Common myeloid progenitor, CD34-positive (primary cell): ENCODE measurements at regions not wholly inside any gene's neighbourhood (a gene's known extent, or its start where the extent isn't known, plus 50 kb on each side); places are given as distances from the start of the nearest gene placed in this dataset.

Experiments used
- CTCF ChIA-PET: fragments of 350-600 bp; sonication (Branson Sonifier 250); formaldehyde crosslinking; loops from one replicate; lab custom pipeline; 2021; ENCODE audit warnings: antibody characterized with exemption; lab: Charles Lee
- POLR2A ChIA-PET: fragments of 350-600 bp; sonication (Branson Sonifier 250); formaldehyde crosslinking; loops from one replicate; lab custom pipeline; 2021; ENCODE audit warnings: antibody characterized with exemption; lab: Charles Lee
- DNase-seq, 3 donors: peaks; one replicate each; pipeline versions ENCODE4 v3.0.0 to v3.0.0-alpha.2; 2013
- H3K27ac ChIP-seq, 2 experiments: 1 replicate in 1 of 2; 2 replicates in 1 of 2; pipeline ENCODE4 v1.7.0; 2013; ENCODE audit warnings: inconsistent platforms in 2 of 2, low read length in 2 of 2, mild to moderate bottlenecking in 2 of 2, low read depth in 1 of 2, moderate library complexity in 1 of 2; ENCODE audit not compliant: severe bottlenecking in 2 of 2, insufficient read depth in 1 of 2, poor library complexity in 1 of 2
- H3K27me3 ChIP-seq, 5 experiments: replicated peaks in 2 of 5; 1 replicate in 3 of 5; 2 replicates in 2 of 5; pipeline versions ENCODE4 v1.6.1 to v1.7.0; 2013; ENCODE audit warnings: low read length in 4 of 5, mild to moderate bottlenecking in 2 of 5, moderate library complexity in 2 of 5, inconsistent platforms in 1 of 5; ENCODE audit not compliant: insufficient read depth in 5 of 5, control insufficient read depth in 4 of 5
- H3K36me3 ChIP-seq, 4 experiments: 1 replicate in 2 of 4; 2 replicates in 2 of 4; pipeline versions ENCODE4 v1.6.1 to v1.7.0; 2013; ENCODE audit warnings: low read length in 3 of 4, control low read depth in 1 of 4, mild to moderate bottlenecking in 1 of 4; ENCODE audit not compliant: control insufficient read depth in 4 of 4, insufficient read depth in 4 of 4
- H3K4me1 ChIP-seq, 4 experiments: 1 replicate in 3 of 4; 2 replicates in 1 of 4; pipeline versions ENCODE4 v1.6.1 to v1.7.1; 2013; ENCODE audit warnings: low read length in 3 of 4, mild to moderate bottlenecking in 3 of 4, control low read depth in 1 of 4, inconsistent platforms in 1 of 4, moderate library complexity in 1 of 4; ENCODE audit not compliant: control insufficient read depth in 4 of 4, insufficient read depth in 4 of 4; ENCODE audit errors: control extremely low read depth in 1 of 4
- H3K4me3 ChIP-seq, 7 experiments: 1 replicate in 4 of 7; 2 replicates in 3 of 7; pipeline versions ENCODE4 v1.5.1 to v1.7.0; 2013; ENCODE audit warnings: mild to moderate bottlenecking in 7 of 7, low read length in 6 of 7, moderate library complexity in 6 of 7, inconsistent platforms in 2 of 7, low read depth in 2 of 7, control low read depth in 1 of 7; ENCODE audit not compliant: insufficient read depth in 4 of 7, control insufficient read depth in 1 of 7; ENCODE audit errors: extremely low read depth in 1 of 7
- H3K9me3 ChIP-seq, 5 experiments: 1 replicate in 4 of 5; 2 replicates in 1 of 5; pipeline versions ENCODE4 v1.6.1 to v1.7.1; 2013; ENCODE audit warnings: low read length in 4 of 5, mild to moderate bottlenecking in 2 of 5, inconsistent platforms in 1 of 5, low read depth in 1 of 5, moderate library complexity in 1 of 5; ENCODE audit not compliant: control insufficient read depth in 4 of 5, insufficient read depth in 2 of 5; ENCODE audit errors: control extremely low read depth in 1 of 5
- WGBS: methylation state at CpG from one replicate; pipeline ENCODE4 v1.1.5; 2013; ENCODE audit not compliant: insufficient coverage; 5-methylcytosine and 5-hydroxymethylcytosine counted together

DNA sequence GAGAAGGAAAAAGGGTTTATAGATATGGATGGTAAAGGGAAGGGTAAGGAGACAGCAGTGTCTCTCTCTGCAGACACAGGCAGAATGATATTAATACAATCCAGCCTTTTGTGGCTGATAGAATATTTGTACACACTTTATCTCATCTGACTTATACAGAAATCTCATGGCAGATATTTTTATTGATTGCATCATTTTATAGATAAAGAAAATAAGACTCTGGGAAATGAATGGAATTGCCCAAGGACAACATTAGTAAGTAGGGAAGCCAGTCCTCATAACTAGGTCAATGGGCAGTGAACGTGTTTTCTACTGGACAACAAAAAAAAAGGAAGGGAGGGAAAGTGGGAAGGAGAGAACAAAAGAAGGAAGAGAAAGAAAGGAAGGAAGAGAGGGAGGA lies 236.4 kb upstream of the EPHA4 start:
- no peak for DNase-seq
- no peaks in the 10 kb centered on the region for H3K36me3 ChIP-seq
- no peaks in the 10 kb centered on the region for H3K27me3 ChIP-seq
- H3K4me3 ChIP-seq: no peak overlapping the region
- H3K4me1 ChIP-seq: no peaks in the 10 kb centered on the region
- no peak overlapping the region for H3K27ac ChIP-seq
- POLR2A ChIA-PET: no interaction called here
- 80% methylated on average over 1 of the region's 1 CpG for WGBS
- H3K9me3 ChIP-seq: no peaks in the 10 kb centered on the region
- CTCF ChIA-PET: no interaction called here

DNA sequence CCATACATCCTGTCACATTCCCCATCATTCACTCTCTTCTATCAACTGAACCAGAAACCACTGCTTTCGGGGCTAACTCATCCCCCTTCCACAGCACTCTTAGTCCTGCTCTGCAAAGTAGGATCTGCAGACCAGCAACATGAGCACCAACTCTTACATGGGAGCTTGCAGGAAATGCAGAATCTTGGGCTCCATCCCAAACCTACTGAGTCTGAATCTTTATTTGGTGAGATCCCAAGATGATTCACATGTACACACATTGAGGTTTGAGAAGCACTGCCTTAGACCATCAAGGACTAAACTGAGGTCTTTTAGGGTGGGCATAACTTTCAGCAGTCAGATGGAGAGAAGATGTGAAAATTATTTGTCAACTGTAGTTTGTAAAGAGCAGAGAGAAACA lies 235.6 kb upstream of the EPHA4 start:
- no peaks in the 10 kb centered on the region for H3K4me1 ChIP-seq
- POLR2A ChIA-PET: no interaction called here
- H3K9me3 ChIP-seq: no peaks in the 10 kb centered on the region
- H3K27ac ChIP-seq: no peak overlapping the region
- no peaks in the 10 kb centered on the region for H3K27me3 ChIP-seq
- DNase-seq: no peak
- no peaks in the 10 kb centered on the region for H3K36me3 ChIP-seq
- CTCF ChIA-PET: no interaction called here
- 100% methylated on average over 1 of the region's 1 CpG for WGBS
- H3K4me3 ChIP-seq: no peak overlapping the region

DNA sequence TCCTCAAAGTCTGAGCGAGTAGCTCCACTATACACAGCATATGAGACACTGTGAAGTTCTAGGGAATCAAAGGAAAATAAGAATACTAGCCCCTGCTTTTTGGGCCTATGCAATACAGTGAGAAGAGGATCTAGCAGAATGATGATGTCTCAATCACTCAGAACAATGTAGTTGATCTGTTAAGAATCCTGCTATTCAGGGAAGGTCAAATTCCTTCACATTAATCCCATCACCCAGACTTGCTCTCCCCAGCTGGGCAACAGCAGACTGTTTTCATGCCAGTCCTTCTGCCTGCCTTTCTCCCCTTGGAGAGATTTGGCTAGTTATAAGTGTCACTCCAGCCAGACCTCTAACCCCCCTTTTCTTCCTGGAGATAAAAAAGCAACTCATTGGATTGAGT lies 230.0 kb upstream of the EPHA4 start:
- no peaks in the 10 kb centered on the region for H3K4me1 ChIP-seq
- no peaks in the 10 kb centered on the region for H3K36me3 ChIP-seq
- no peaks in the 10 kb centered on the region for H3K27me3 ChIP-seq
- no peak overlapping the region for H3K27ac ChIP-seq
- ChIA-PET CTCF (no interaction called here), POLR2A (no interaction called here)
- DNase-seq: no peak
- no CpG with 5 or more reads among the region's 1 CpG for WGBS
- H3K9me3 ChIP-seq: no peaks in the 10 kb centered on the region
- H3K4me3 ChIP-seq: no peak overlapping the region

DNA sequence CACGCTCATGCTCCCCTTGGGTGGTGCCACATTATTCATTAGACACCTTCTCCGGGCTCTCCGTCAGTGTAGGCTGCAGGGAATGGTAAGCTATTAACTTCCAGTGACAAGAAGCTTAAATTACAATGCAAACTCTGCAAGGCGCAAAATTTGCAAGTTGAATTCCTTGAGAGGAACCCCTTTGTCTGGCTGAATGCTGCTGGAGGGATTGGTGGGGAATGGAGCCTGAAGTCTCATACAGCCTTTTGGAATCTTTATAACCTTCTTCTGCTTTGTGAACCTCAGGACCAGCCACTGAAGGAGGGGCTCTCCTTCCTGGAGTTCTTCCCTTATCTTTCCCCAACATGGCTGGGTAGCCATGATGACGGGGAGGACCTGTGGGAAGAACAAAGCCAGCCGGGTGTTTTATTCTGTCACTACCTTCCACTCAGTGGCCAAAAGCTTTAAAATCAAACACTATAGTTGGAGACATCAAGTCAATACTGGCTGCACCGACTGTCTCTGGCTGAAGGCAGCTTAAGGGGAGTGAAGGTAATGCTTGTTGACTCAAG lies 220.9 kb upstream of the EPHA4 start:
- Histone ChIP-seq H3K27me3 (no peaks in the 10 kb centered on the region), H3K36me3 (no peaks in the 10 kb centered on the region), H3K27ac (no peak overlapping the region), H3K9me3 (peaks cover 0 to 1% (median 0%) of the 10 kb centered on the region in 5 experiments), H3K4me3 (no peak overlapping the region), H3K4me1 (no peaks in the 10 kb centered on the region)
- 65% methylated on average over 5 of the region's 7 CpGs for WGBS
- DNase-seq: no peak
- ChIA-PET CTCF (no interaction called here), POLR2A (no interaction called here)

DNA sequence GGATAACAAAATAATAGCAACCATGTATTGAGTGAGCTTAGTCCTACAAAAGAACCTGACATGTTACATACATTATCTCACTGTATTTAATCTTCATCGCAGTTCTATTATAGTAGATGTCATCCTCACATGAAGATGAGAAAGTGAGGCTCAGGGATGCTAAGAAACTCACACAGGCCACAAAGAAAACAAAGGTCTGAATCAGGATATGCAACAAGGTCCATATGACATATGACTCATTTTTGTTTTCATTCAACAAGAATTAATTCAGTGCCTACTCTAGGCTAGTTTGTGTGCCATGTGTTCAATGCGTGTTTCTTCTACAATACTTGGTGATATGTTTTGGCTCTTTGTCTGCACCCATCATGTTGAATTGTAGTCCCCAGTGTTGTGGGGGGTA lies 219.7 kb upstream of the EPHA4 start:
- Histone ChIP-seq H3K9me3 (peaks cover 0 to 1% (median 0%) of the 10 kb centered on the region in 5 experiments), H3K4me1 (no peaks in the 10 kb centered on the region), H3K27me3 (no peaks in the 10 kb centered on the region), H3K36me3 (no peaks in the 10 kb centered on the region), H3K4me3 (no peak overlapping the region), H3K27ac (no peak overlapping the region)
- no peak for DNase-seq
- ChIA-PET CTCF (no interaction called here), POLR2A (no interaction called here)
- WGBS: 100% methylated on average over 1 of the region's 2 CpGs

GRCh38 chr2:221787561-221787960 lies 215.5 kb upstream of the EPHA4 start:
- CTCF ChIA-PET: no interaction called here
- POLR2A ChIA-PET: no interaction called here
- WGBS: 93% methylated on average over 2 of the region's 4 CpGs
- no peaks in the 10 kb centered on the region for H3K4me1 ChIP-seq
- H3K36me3 ChIP-seq: no peaks in the 10 kb centered on the region
- no peak overlapping the region for H3K4me3 ChIP-seq
- H3K27ac ChIP-seq: no peak overlapping the region
- no peaks in the 10 kb centered on the region for H3K27me3 ChIP-seq
- no peak for DNase-seq
- peaks cover 0 to 1% (median 0%) of the 10 kb centered on the region in 5 experiments for H3K9me3 ChIP-seq

- POLR2A ChIA-PET: no interaction called here
Measured at GRCh38 chr2:221786297-221786926, 214.3 kb upstream of the EPHA4 start.

More at GRCh38 chr2:221786297-221786926, 214.3 kb upstream of the EPHA4 start:
- DNase-seq: no peak
- H3K4me3 ChIP-seq: no peak overlapping the region
- peaks cover 0 to 1% (median 0%) of the 10 kb centered on the region in 5 experiments for H3K9me3 ChIP-seq
- H3K27me3 ChIP-seq: no peaks in the 10 kb centered on the region
- no peaks in the 10 kb centered on the region for H3K4me1 ChIP-seq
- no peaks in the 10 kb centered on the region for H3K36me3 ChIP-seq
- CTCF ChIA-PET: no interaction called here
- 81% methylated on average over 2 of the region's 5 CpGs for WGBS
- no peak overlapping the region for H3K27ac ChIP-seq
